ENCODE measurements at regions not wholly inside any gene's neighbourhood (a gene's known extent, or its start where the extent isn't known, plus 50 kb on each side); places are given as distances from the start of the nearest gene placed in this dataset.

GRCh38 chr7:51789489-51789888 is 472.9 kb upstream of the COBL start:
- Mint-ChIP-seq H3K27ac (ENCODE audit: unreplicated experiment) (no peak overlapping the region), H3K4me1 (ENCODE audit: low read depth) (no peaks in the 10 kb centered on the region), H3K36me3 (ENCODE audit: low read depth) (no peaks in the 10 kb centered on the region), H3K4me3 (ENCODE audit: unreplicated experiment) (no peak overlapping the region), H3K9me3 (ENCODE audit: low read depth) (no peaks in the 10 kb centered on the region), H3K27me3 (ENCODE audit: low read depth) (no peaks in the 10 kb centered on the region)
- TF ChIP-seq CTCF (IDR thresholded peaks at IDR 0.05): no peak
- DNase-seq (ENCODE audit: low spot score): no peak

DNA sequence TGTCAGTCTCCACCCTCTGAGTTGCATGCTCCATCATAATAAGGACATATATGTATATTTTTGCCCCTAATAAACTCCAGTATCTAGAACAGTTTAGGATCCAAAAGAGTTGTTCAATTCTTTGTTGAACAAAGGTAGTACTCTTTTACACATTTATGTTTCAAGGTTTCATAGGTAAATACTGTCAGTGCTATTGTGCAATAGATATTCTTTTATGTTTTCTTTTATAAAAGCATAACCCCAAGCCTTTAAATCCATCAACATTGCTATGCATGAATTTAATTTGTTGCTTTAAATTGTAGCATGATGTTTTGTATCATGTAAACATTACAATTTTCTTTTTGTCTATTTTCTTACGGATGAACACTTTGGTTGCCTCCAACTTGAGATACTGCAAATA is 469.7 kb upstream of the COBL start:
- Mint-ChIP-seq H3K4me1 (ENCODE audit: low read depth) (no peaks in the 10 kb centered on the region), H3K27me3 (ENCODE audit: low read depth) (no peaks in the 10 kb centered on the region), H3K9me3 (ENCODE audit: low read depth) (no peaks in the 10 kb centered on the region), H3K4me3 (ENCODE audit: unreplicated experiment) (no peak overlapping the region), H3K36me3 (ENCODE audit: low read depth) (no peaks in the 10 kb centered on the region), H3K27ac (ENCODE audit: unreplicated experiment) (no peak overlapping the region)
- DNase-seq (ENCODE audit: low spot score): no peak
- no peak for TF ChIP-seq CTCF (IDR thresholded peaks at IDR 0.05)

DNA sequence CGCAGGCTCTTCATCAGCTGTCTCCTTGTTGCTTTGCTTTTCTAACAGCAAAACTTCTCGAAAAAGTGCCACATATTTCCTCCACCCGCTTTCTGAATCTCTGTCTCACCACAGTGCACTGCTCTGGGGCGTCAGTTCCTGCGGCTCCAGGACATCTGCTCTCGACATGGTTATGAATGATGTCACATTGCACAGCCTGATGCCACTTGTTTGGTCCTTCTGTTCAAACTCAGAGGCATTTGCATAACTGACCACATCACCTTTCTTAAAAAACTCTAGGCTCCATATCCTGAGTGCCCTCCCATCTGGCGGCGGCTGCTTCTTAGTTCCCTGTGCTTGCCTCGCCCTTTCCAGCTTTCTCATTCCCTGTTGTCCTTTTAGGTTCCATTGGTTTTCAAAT is 469.3 kb upstream of the COBL start:
- H3K36me3 Mint-ChIP-seq (ENCODE audit: low read depth): no peaks in the 10 kb centered on the region
- no peaks in the 10 kb centered on the region for H3K27me3 Mint-ChIP-seq (ENCODE audit: low read depth)
- no peak overlapping the region for H3K27ac Mint-ChIP-seq (ENCODE audit: unreplicated experiment)
- no peak overlapping the region for H3K4me3 Mint-ChIP-seq (ENCODE audit: unreplicated experiment)
- no peaks in the 10 kb centered on the region for H3K9me3 Mint-ChIP-seq (ENCODE audit: low read depth)
- H3K4me1 Mint-ChIP-seq (ENCODE audit: low read depth): no peaks in the 10 kb centered on the region
- no peak for DNase-seq (ENCODE audit: low spot score)
- TF ChIP-seq CTCF (IDR thresholded peaks at IDR 0.05): no peak

GRCh38 chr7:51785171-51785570 is 468.6 kb upstream of the COBL start:
- Mint-ChIP-seq H3K27ac (ENCODE audit: unreplicated experiment) (no peak overlapping the region), H3K36me3 (ENCODE audit: low read depth) (no peaks in the 10 kb centered on the region), H3K27me3 (ENCODE audit: low read depth) (no peaks in the 10 kb centered on the region), H3K4me1 (ENCODE audit: low read depth) (no peaks in the 10 kb centered on the region), H3K4me3 (ENCODE audit: unreplicated experiment) (no peak overlapping the region), H3K9me3 (ENCODE audit: low read depth) (no peaks in the 10 kb centered on the region)
- no peak for DNase-seq (ENCODE audit: low spot score)
- TF ChIP-seq CTCF (IDR thresholded peaks at IDR 0.05): no peak

- Mint-ChIP-seq H3K4me3 (ENCODE audit: unreplicated experiment) (no peak overlapping the region), H3K36me3 (ENCODE audit: low read depth) (no peaks in the 10 kb centered on the region), H3K27me3 (ENCODE audit: low read depth) (no peaks in the 10 kb centered on the region), H3K4me1 (ENCODE audit: low read depth) (no peaks in the 10 kb centered on the region), H3K27ac (ENCODE audit: unreplicated experiment) (no peak overlapping the region), H3K9me3 (ENCODE audit: low read depth) (no peaks in the 10 kb centered on the region)
- no peak for DNase-seq (ENCODE audit: low spot score)
- TF ChIP-seq CTCF (IDR thresholded peaks at IDR 0.05): no peak
Observed at GRCh38 chr7:51783241-51783640, 466.6 kb upstream of the COBL start.

Data from chondrocyte (in vitro differentiated cells).